Upper lobe of left lung (tissue), 6 donors: ENCODE measurements at regions not wholly inside any gene's neighbourhood (a gene's known extent, or its start where the extent isn't known, plus 50 kb on each side); places are given as distances from the start of the nearest gene placed in this dataset.

Source experiments
- ATAC-seq, 2 donors: fragments of 200-7000 bp; cut with Tn5 transposase; one replicate each; pipeline ENCODE4 v1.9.1; 2022; ENCODE audit warnings: mild to moderate bottlenecking in 2 of 2, moderate library complexity in 2 of 2; ENCODE audit not compliant: low FRiP score in 2 of 2
- DNase-seq, 2 donors: peaks; one replicate each; pipeline ENCODE4 v3.0.0-alpha.2; 2019 to 2020
- H3K27ac ChIP-seq, 4 donors: fragments of 200-600 bp; sonication (generic); one replicate each; pipeline ENCODE4 v1.5.1; 2016 to 2019
- H3K27me3 ChIP-seq, 4 donors: fragments of 200-600 bp; sonication (generic); one replicate each; pipeline ENCODE4 v1.5.1; 2017 to 2019
- H3K36me3 ChIP-seq, 4 donors: fragments of 200-600 bp; sonication (generic); one replicate each; pipeline ENCODE4 v1.5.1; 2016 to 2019
- H3K4me1 ChIP-seq, 4 donors: fragments of 200-600 bp; sonication (generic); one replicate each; pipeline ENCODE4 v1.5.1; 2018 to 2019
- H3K4me3 ChIP-seq, 4 donors: fragments of 200-600 bp; sonication (generic); one replicate each; pipeline ENCODE4 v1.5.1; 2017 to 2019; ENCODE audit warnings: mild to moderate bottlenecking in 2 of 4, moderate library complexity in 1 of 4
- H3K9me3 ChIP-seq, 4 donors: fragments of 200-600 bp; sonication (generic); one replicate each; pipeline ENCODE4 v1.5.1; 2018 to 2019
- CTCF ChIP-seq, 6 experiments: fragments of 450-650 bp in 4 of 6; fragments of 200-600 bp in 2 of 6; sonication (generic) in 2 of 6; IDR thresholded peaks; one replicate each; pipeline ENCODE4 v1.5.1; 2016 to 2019; ENCODE audit warnings: antibody characterized with exemption in 6 of 6
- EP300 ChIP-seq, 4 donors: sonication (generic); formaldehyde crosslinking; IDR thresholded peaks; one replicate each; pipeline ENCODE4 v1.5.1; 2017; ENCODE audit warnings: antibody characterized with exemption in 4 of 4, control low read depth in 2 of 4
- POLR2A ChIP-seq, 4 donors: fragments of 450-650 bp; IDR thresholded peaks; one replicate each; pipeline ENCODE4 v1.5.1; 2016 to 2017; ENCODE audit warnings: antibody characterized with exemption in 4 of 4, mild to moderate bottlenecking in 2 of 4
- POLR2AphosphoS5 ChIP-seq, 2 donors: sonication (generic); formaldehyde crosslinking; IDR thresholded peaks; one replicate each; pipeline ENCODE4 v1.5.1; 2017; ENCODE audit warnings: antibody characterized with exemption in 2 of 2
- WGBS, 2 donors: methylation state at CpG; one replicate each; pipeline ENCODE4 v1.1.5; 2017 to 2018; 5-methylcytosine and 5-hydroxymethylcytosine counted together
- donor health status: DM: no; HTN: no; CAD: no; lungs with moderate emphysema.
- donor health status: DM: no; HTN: yes; CAD: no; lungs with severe emphysema.

- TF ChIP-seq CTCF (IDR thresholded peaks at IDR 0.05) (no peak), POLR2AphosphoS5 (IDR thresholded peaks at IDR 0.05) (no peak), POLR2A (IDR thresholded peaks at IDR 0.05) (no peak), EP300 (IDR thresholded peaks at IDR 0.05) (no peak)
- ATAC-seq, result no peak
- Histone ChIP-seq H3K4me3 (no peak overlapping the region), H3K36me3 (no peaks in the 10 kb centered on the region), H3K4me1 (peaks cover 11 to 24% (median 17%) of the 10 kb centered on the region in 4 donors), H3K27me3 (no peaks in the 10 kb centered on the region), H3K27ac (no peak overlapping the region), H3K9me3 (no peaks in the 10 kb centered on the region)
- WGBS, 2 donors, result 60 to 65% methylated on average over 2 of the region's 2 CpGs
- no peak for DNase-seq
Measured at GRCh38 chr2:120550893-120551446, 184.7 kb upstream of the GLI2 start.

- WGBS, 2 donors, result 31 to 34% methylated on average over 3 of the region's 3 CpGs
- Histone ChIP-seq H3K27ac (no peak overlapping the region), H3K4me3 (no peak overlapping the region), H3K4me1 (peaks cover 11 to 24% (median 17%) of the 10 kb centered on the region in 4 donors), H3K36me3 (no peaks in the 10 kb centered on the region), H3K9me3 (no peaks in the 10 kb centered on the region), H3K27me3 (no peaks in the 10 kb centered on the region)
- TF ChIP-seq POLR2AphosphoS5 (IDR thresholded peaks at IDR 0.05), result no peak
- no peak for TF ChIP-seq POLR2A (IDR thresholded peaks at IDR 0.05)
- TF ChIP-seq CTCF (IDR thresholded peaks at IDR 0.05), result no peak
- TF ChIP-seq EP300 (IDR thresholded peaks at IDR 0.05), result no peak
- DNase-seq (no peak), ATAC-seq (peak in 1 of 2 donors; percentile 45)
Measured at GRCh38 chr2:120551522-120551921, 184.1 kb upstream of the GLI2 start.

- peak in 1 of 2 donors; percentile 67 for DNase-seq
- no peaks in the 10 kb centered on the region for H3K36me3 ChIP-seq
- H3K4me1 ChIP-seq, result peaks cover 11 to 24% (median 17%) of the 10 kb centered on the region in 4 donors
- H3K9me3 ChIP-seq, result no peaks in the 10 kb centered on the region
- no peak for ATAC-seq
- 75 to 76% methylated on average over 5 to 11 of the region's 11 CpGs for WGBS, 2 donors
- no peak for TF ChIP-seq EP300 (IDR thresholded peaks at IDR 0.05)
- no peak for TF ChIP-seq POLR2A (IDR thresholded peaks at IDR 0.05)
- no peaks in the 10 kb centered on the region for H3K27me3 ChIP-seq
- H3K27ac ChIP-seq, result no peak overlapping the region
- H3K4me3 ChIP-seq, result no peak overlapping the region
Measured at GRCh38 chr2:120552079-120552478, 183.6 kb upstream of the GLI2 start.

GRCh38 chr2:120552800-120553481 lies 182.7 kb upstream of the GLI2 start:
- peak in 1 of 2 donors; percentile 39 for TF ChIP-seq POLR2AphosphoS5 (IDR thresholded peaks at IDR 0.05)
- TF ChIP-seq POLR2A (IDR thresholded peaks at IDR 0.05), result peak in 2 of 4 donors; percentile 10 to 30
- TF ChIP-seq CTCF (IDR thresholded peaks at IDR 0.05), result peak; percentile 52 to 75 (median 70)
- TF ChIP-seq EP300 (IDR thresholded peaks at IDR 0.05), result no peak
- 10 to 18% methylated on average over 18 to 24 of the region's 24 CpGs for WGBS, 2 donors
- no peaks in the 10 kb centered on the region for H3K36me3 ChIP-seq
- H3K4me1 ChIP-seq, result peaks cover 11 to 24% (median 17%) of the 10 kb centered on the region in 4 donors
- DNase-seq (peak; percentile 87 to 90), ATAC-seq (peak; percentile 83 to 86)
- no peaks in the 10 kb centered on the region for H3K9me3 ChIP-seq
- H3K27me3 ChIP-seq, result no peaks in the 10 kb centered on the region
- H3K27ac ChIP-seq, result no peak overlapping the region
- no peak overlapping the region for H3K4me3 ChIP-seq

GRCh38 chr2:120554625-120555032 lies 181.0 kb upstream of the GLI2 start:
- H3K4me1 ChIP-seq, result peaks cover 11 to 25% (median 20%) of the 10 kb centered on the region in 4 donors
- no peaks in the 10 kb centered on the region for H3K27me3 ChIP-seq
- no peaks in the 10 kb centered on the region for H3K36me3 ChIP-seq
- no peak overlapping the region for H3K27ac ChIP-seq
- H3K9me3 ChIP-seq, result no peaks in the 10 kb centered on the region
- DNase-seq (no peak), ATAC-seq (no peak)
- TF ChIP-seq POLR2A (IDR thresholded peaks at IDR 0.05), result no peak
- TF ChIP-seq EP300 (IDR thresholded peaks at IDR 0.05), result no peak
- TF ChIP-seq POLR2AphosphoS5 (IDR thresholded peaks at IDR 0.05), result no peak
- TF ChIP-seq CTCF (IDR thresholded peaks at IDR 0.05), result no peak
- H3K4me3 ChIP-seq, result no peak overlapping the region
